ENCODE measurements at regions not wholly inside any gene's neighbourhood (a gene's known extent, or its start where the extent isn't known, plus 50 kb on each side); places are given as distances from the start of the nearest gene placed in this dataset.

GRCh38 chr2:52933878-52934277 is 833.7 kb upstream of the CHAC2 start:
- TF ChIP-seq CTCF (conservative IDR thresholded peaks at IDR 0.05; ENCODE audit: low read depth, low read length) = no peak
- TF ChIP-seq EZH2 (IDR thresholded peaks at IDR 0.05; ENCODE audit: borderline replicate concordance, low read depth, low read length, poor library complexity, severe bottlenecking) = no peak
